NB4 (cell line): ENCODE measurements at regions not wholly inside any gene's neighbourhood (a gene's known extent, or its start where the extent isn't known, plus 50 kb on each side); places are given as distances from the start of the nearest gene placed in this dataset.
A peak's percentile ranks its signal among the peaks of the same experiment; 100 is the strongest.

Experiments
- DNase-seq: peaks from one replicate; pipeline ENCODE4 v3.0.0; 2010; ENCODE audit warnings: low read depth
- H3K4me3 ChIP-seq: one replicate; pipeline ENCODE4 v1.5.1; 2011; ENCODE audit warnings: mild to moderate bottlenecking, low read depth, low read length, moderate library complexity
- CTCF ChIP-seq: IDR thresholded peaks from one replicate; pipeline ENCODE4 v1.5.1; 2012; ENCODE audit warnings: low read depth, low read length
- MAX ChIP-seq: IDR thresholded peaks from 2 replicates; pipeline ENCODE4 v1.6.1; 2011; ENCODE audit warnings: low read depth, low read length
- MYC ChIP-seq: IDR thresholded peaks from 2 replicates; pipeline ENCODE4 v1.6.1; 2011; ENCODE audit warnings: low read depth, low read length
- POLR2A ChIP-seq: IDR thresholded peaks from 2 replicates; pipeline ENCODE4 v1.6.1; 2011; ENCODE audit warnings: mild to moderate bottlenecking; ENCODE audit not compliant: insufficient read length; ENCODE audit errors: extremely low read depth

- H3K4me3 ChIP-seq = no peak overlapping the region
- TF ChIP-seq MYC (no peak), CTCF (no peak), POLR2A (no peak), MAX (no peak)
- no peak for DNase-seq
Measured at GRCh38 chr2:219782737-219783348, 155.4 kb downstream of the SLC4A3 start.

- no peak overlapping the region for H3K4me3 ChIP-seq
- no peak for DNase-seq
- TF ChIP-seq MAX = no peak
- no peak for TF ChIP-seq MYC
Measured at GRCh38 chr2:219783359-219783975, 156.0 kb downstream of the SLC4A3 start.

- no peak for TF ChIP-seq POLR2A
- TF ChIP-seq MAX = no peak
- TF ChIP-seq MYC = no peak
- TF ChIP-seq CTCF = no peak
- no peak for DNase-seq
- H3K4me3 ChIP-seq = no peak overlapping the region
Measured at GRCh38 chr2:219784178-219784577, 156.7 kb downstream of the SLC4A3 start.

- TF ChIP-seq MYC = no peak
- no peak overlapping the region for H3K4me3 ChIP-seq
Measured at GRCh38 chr2:219789476-219789875, 162.0 kb downstream of the SLC4A3 start.

GRCh38 chr2:219792446-219792845 lies 165.0 kb downstream of the SLC4A3 start:
- DNase-seq = no peak
- H3K4me3 ChIP-seq = no peak overlapping the region
- TF ChIP-seq CTCF = no peak
- TF ChIP-seq MYC = no peak
- no peak for TF ChIP-seq POLR2A
- no peak for TF ChIP-seq MAX

More at GRCh38 chr2:219789476-219789875, 162.0 kb downstream of the SLC4A3 start:
- no peak for DNase-seq

- H3K4me3 ChIP-seq = no peak overlapping the region
- no peak for TF ChIP-seq MAX
- no peak for TF ChIP-seq MYC
- TF ChIP-seq POLR2A = no peak
- TF ChIP-seq CTCF = no peak
- no peak for DNase-seq
Measured at GRCh38 chr2:219798430-219798829, 171.0 kb downstream of the SLC4A3 start.

- no peak for TF ChIP-seq POLR2A
- TF ChIP-seq MAX = no peak
- TF ChIP-seq MYC = no peak
- no peak for TF ChIP-seq CTCF
- no peak overlapping the region for H3K4me3 ChIP-seq
- peak; percentile 52 for DNase-seq
Measured at GRCh38 chr2:219803294-219803693, 175.9 kb downstream of the SLC4A3 start.
